ENCODE measurements at regions not wholly inside any gene's neighbourhood (a gene's known extent, or its start where the extent isn't known, plus 50 kb on each side); places are given as distances from the start of the nearest gene placed in this dataset.

DNA sequence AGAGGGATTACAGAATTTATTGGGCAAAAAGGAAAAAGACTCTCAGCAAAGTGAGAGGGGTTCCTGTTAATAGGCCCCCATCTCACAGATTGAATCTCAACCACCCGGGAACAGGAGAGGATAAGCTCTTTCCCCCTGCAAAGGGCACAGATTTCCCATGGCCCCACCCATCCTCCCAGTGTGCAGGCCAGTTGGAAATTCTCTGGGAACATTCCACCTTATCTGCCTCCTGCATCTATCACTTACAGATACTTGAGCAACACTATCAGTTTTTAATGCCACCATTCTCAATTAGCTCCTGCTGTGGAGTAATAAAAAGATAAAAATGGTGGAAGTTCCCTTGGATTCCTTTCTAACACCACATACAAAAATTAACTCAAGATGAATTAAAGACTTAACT lies 350.0 kb upstream of the BCHE start:
- FAIRE-seq, result no peak

DNA sequence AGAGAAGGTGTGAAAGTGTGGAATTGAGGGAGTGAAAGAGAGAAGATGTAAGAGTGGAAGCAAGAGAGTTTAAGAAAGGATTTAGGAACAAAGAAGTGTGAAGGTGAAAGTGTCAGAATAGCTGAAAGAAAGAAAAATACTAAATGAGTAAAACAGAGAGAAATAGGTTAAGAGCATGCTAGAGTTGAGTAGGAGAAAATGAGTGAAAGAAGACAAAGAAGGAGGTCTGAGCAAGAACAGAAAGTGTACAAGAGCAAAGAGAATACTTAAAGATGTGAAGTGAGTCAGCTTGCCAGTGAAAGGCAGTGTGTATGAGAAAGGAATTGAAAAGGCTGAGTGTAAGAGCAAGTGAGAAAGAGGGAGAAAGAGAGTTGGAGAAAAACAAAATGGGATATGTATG lies 348.8 kb upstream of the BCHE start:
- FAIRE-seq, result no peak

DNA sequence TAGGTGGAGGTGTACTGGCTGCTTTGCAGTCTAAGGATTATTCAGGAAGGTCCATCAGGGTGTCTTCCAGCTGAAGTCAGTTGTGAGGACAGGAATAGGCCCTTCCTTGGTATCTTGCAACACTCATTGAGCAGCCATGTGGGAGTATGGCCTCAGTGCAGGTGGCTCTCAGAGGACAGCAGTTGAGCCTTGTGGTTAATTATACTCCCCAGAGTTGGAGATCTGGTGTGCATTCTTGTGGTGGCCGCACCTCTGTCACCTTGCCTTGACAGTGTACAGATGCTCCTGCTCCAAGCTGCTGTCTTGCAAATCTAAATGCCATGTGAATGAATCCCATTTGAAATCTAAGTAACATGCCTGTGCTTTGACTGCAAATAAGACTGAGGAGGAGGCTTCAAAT lies 339.9 kb upstream of the BCHE start:
- no peak for FAIRE-seq

DNA sequence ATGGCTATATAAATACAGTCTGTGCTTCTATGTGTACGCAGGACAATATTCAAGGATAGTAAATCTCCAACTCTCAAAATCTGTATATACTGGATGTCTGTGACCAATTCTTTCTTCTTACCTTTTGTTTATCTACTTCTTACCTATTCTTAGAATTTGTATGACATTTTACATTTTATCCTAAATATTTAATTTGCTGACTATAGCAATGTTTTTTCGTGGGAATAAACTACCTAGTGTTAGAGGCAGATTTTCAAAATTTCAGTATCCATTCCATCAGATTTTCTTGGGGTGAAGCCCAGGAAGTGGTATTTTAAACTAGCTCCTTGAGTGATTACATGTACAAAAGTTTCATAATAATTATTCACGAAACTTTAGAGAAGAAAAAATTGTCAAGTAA lies 334.5 kb upstream of the BCHE start:
- FAIRE-seq, result no peak

DNA sequence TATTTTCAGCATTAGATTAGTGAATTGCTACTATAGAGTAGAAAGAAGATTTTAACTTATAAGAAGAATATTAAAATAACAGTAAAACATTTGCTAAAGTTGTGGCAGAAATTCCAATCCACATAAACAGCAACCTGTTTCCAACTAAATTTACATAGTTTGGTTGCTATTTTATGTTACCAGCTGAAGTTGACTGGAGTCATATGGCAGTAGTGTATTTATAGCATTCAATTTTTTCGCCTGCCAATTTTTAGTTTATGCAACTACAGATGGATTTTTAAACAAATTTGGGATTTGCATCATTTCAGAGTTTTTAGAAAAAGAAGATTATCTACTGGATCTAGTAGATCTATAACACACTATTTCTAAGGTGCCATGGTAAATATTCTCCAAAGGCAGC lies 332.5 kb upstream of the BCHE start:
- no peak for FAIRE-seq

DNA sequence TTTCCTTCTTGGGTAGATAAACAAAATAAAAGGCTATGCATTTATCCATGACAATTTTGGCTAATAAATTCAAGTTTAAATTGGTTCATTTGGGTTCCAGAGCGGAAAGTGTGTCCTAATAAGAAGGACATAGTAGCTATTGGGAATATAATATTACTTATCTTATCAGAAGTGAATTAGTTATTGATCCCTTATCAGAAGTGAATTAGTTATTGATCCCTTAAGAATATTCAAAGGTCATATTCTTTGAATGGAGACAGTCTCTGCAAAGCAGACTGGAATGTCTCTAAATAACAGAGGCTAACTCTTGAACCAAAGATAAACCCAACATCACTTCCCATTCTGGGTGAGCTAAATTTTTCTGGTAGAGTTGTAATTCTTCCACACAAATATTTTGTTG lies 290.7 kb upstream of the BCHE start:
- no peak for FAIRE-seq

DNA sequence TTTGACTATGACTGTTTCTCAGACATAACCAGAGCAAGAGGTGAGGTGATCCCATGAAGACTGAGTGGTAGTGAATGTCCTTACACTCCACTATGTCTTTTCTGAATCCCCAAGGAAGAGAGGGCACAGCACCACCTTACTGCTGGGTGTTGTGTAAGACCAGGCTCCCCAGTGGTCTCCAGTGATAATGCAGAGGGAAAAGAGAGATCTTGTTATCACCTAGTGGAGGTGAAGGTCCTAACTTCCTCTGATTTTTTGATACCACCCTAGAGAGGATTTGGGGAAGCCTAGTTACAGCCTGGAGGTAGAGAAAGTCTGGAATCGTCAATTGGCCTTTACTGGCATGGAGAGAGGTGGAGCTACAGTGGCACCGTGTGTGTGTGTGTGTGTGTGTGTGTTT lies 288.0 kb upstream of the BCHE start:
- FAIRE-seq, result no peak

DNA sequence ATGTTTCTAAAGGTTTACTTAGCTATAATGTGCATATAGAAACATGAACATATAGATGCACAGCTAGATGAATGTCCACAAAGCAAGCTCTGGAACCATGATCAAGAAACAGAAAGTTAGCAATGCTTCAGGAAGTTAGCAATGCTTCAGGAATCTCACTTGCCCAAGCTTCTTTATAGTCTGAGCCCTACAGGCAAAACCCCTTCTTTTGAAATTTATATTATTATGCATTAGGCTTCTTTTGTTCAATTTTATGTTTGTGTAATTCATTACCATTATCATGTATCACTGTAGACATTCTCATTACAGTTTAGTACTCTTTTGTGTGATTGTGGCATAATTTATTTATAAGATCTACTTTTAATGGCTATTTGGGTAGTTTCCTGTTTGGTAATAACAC lies 286.4 kb upstream of the BCHE start:
- no peak for FAIRE-seq

DNA sequence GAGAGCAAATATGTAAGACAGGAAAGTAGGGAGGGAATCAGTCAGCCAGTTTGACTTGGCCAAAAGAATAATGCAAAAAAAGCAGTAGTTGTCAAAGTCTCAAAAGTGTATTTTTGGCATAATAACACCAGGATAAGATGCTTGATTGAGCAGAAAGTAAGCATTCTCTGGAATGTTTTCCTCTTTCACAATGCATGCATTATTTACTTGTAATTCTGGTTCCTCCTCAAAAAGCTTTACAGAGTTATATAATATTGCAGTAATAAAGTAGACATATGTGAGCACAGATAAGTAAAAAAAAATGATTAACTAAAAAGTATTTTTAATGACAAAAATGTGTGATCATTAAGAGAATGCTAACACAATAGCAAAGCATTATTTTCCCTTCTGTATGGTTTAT lies 285.9 kb upstream of the BCHE start:
- FAIRE-seq, result no peak

DNA sequence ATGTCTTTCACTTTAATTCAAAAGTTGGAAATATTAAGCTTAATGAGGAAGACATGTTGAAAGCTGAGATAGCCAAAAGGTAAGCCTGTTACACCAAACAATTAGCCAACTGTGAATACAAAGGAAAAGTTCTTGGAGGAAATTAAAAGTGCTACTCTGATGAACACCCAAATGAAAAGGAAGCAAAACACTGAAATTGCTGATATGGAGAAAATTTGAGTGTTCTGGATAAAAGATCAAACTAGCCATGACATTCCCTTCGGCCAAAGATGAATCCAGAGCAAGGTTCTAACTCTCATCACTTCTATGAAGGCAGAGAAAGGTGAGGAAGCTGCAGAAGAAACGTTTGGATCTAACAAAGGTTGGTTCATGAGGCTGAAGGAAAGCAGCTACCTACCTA lies 280.8 kb upstream of the BCHE start:
- FAIRE-seq, result no peak

DNA sequence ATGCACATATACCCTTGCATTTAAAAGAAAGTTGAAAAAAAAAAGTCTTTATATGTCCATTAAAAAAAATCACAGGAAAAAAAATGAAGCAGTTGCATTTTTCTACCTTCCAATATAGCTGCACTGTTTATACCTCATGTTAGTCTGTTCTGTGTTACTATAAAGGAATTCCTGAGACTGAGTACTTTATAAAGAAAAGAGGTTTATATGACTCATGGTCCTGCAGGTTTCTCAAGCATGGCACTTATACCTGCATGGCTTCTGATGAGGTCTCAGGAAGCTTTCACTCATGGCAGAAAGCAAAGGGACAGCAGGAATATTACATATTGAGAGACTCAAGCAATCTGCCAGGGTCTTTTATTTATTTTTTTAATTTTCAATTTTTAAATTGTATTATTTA lies 277.2 kb upstream of the BCHE start:
- FAIRE-seq, result no peak

DNA sequence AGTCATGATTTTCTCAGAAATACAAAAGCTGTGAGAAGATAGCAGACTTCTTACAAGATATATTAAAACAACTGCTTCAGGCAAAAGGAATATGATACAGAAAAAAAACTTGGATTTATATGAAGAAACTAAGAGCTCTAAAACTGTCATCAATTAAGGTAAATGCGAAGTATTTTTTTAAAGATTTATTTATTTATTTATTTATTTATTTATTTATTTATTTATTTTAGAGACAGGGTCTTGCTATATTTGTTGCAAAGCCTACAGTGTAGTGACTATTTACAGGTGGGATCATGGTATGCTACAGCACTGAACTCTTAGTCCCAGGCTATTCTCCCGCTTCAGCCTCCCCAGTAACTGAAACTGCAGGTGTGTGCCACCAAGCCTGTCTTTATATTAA lies 274.3 kb upstream of the BCHE start:
- FAIRE-seq, result no peak

DNA sequence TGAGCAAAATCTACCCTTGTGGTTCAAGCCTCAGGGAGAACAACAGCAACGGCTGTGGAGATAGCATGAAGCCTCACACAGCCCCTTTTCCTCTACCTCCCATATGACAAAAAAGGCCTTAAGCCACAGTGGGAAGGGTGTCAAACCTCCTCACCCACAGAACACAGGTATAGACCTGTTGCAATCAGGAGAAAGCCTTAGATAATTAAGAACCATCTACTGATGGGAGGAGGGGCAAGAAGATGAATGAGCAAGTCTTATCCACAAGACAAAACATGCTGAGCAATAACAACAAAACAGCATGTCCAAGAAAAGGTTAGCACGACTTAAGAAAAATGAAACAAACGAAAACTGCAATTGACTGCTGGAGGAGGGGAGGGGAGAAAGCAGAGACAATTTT lies 272.9 kb upstream of the BCHE start:
- no peak for FAIRE-seq

DNA sequence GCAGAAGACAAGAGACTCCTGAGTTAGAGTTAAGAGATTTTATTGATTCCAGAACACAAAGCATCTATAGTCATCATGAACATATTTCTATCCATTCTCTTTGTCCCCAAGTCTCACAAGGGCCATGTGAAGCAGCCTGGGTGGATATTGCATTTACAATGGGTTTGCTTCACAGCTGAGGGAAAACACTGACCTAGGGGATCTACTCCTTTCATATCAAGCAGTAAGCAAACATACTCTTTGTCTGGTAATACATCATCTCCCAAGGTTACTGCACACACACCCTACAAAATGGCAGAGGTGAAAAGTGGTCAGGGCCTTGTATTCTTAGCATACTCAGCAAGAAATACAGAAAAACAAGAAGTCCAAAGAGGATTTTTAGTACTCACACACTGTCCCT lies 267.7 kb upstream of the BCHE start:
- no peak for FAIRE-seq

DNA sequence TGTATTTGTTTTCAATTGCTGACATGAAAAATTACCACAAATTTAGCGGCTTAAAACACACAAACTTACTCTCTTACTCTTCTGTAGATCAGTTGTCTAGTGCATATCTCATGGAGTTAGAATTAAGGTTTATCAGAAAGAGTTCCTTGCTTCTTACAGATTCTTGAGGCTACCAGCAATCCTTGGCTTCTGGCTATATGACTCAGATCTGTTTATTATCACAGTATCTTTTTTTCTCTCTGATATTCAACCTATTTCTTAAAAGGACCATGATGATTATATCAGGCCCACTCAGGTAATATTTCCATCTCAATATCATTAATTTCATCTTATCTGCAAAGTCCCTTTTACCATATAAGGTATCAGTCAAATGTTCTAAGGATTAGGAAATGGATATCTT lies 263.5 kb upstream of the BCHE start:
- no peak for FAIRE-seq

DNA sequence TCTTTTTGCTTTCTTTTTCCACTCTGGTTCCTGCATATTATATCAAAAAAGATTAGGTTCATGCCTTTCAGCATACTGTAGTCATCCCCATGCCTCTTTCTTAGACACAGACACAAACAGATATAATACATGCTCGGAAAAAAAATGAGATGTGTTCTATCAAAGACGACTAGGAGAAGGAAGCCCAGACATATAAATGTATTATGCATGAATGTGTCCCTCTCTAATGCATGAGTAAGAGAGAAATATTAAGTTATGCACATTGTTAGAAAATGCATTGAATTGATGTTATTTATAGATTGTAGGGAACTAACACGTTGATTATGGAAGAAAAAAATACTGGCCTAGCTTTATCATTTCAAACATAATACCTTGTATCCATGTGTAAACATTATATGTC lies 252.4 kb upstream of the BCHE start:
- no peak for FAIRE-seq

DNA sequence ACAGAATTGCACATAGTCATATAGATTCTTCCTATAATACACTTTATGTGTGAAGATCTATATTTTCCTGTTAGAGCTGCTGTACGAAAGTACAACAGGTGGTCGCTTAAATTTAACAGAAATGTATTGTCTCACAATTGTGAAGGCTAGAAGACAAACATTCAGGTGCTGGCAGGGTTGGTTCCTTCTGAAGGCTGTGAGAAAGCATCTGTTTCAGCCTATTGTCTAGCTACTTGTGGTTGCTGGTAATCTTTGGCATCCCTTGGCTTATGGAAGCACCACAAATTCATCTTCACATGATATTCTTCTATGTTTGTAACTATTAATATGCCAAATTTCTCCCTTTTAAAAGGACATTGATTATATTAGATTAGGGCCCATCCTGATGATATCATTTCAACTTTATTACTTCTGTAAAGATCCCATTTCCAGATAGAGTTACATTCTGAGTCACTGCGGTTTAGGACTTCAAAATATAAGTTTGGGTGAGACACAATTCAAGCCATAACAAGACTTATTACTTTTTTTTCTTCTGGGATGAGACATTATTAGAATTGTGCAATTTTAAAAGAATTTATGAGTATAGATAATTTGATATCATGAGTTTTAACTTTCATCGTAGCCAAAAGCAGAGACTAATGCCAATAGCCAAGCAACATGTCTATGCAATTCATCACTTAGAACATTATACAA lies 248.1 kb upstream of the BCHE start:
- no peak for FAIRE-seq

DNA sequence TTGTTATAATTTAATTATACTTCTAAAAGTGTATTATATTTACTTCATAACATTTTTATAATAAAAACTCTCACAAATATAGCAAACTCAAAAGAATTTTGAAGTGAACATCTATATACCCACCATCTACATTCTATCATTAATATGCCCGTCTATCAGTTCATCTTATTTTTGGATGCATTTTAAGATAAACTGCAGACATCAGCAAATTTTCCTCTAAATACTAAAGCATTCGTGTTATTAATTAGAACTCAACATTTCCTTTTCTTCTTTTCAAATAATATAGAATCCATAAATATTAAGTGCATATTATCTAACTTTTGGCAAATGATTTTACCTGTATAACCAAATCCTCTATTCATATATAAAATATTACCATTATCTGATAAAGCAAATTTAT lies 242.9 kb upstream of the BCHE start:
- no peak for FAIRE-seq

DNA sequence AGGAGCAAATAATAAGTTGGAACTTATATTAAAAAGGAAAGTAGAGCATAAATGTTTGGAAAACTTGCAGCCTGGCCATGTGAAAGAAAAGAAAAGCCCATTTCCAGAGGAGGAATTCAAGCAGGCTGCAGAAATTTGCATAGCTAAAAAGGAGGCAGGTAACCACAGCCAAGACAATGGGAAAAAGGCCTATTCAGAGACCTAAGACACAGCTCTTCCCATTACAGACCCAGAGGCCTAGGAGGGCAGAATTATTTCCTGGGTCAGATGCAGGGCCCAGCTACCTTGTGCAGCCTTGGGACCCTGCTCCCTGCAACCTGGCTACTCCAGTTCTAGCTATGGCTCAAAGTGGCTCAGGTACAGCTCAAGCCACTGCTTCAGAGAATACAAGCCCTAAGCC lies 234.6 kb upstream of the BCHE start:
- no peak for FAIRE-seq

DNA sequence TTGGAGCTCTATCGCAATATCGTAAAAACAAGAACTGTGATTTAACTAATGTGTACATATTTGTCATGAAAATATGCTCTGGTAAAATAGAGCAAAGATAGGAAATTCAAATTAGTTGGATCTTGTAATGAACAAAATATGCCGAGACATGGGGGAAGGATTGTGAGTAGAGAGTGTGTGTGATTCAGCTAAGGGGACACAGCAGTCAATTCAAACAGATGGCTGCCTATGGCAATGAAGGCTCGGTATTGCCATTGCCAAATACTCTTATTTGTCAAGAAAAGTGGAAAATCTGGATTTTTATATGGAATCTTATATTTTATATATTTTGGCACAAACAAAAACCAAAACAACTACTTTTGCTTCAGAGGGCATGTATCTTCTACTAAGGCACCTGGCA lies 227.3 kb upstream of the BCHE start:
- FAIRE-seq, result no peak

DNA sequence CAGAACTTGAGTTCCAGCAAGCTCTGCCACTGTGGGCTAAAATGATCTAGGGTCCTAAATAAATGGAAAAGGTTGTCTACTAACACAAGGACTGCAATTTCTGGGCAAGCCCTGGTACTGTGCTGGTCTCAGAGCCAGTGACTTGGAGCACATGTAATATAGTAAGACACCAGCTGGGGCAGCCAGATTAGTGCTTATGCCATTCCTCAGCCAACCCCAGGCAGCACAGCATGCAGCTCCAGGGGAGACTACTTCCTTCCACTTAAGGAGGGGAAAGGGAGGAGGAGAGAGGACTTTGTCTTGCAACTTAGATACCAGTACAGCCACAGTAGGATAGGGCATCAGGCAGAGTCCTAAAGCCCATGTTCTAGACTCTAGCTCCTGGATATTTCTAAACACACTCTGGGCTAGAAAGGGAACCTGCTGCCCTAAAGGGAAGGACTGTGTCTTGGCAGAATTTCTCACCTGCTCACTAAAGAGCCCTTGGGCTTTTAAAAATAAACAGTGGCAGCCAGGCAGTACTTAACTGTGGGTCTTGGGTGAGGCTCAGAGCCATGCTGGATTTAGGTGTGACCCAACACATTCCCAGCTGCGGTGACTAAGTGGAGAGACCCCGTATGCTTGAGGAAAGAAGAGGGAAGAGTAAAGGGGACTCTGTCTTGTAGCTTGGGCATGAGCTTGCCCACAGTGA lies 223.7 kb upstream of the BCHE start:
- FAIRE-seq, result no peak

DNA sequence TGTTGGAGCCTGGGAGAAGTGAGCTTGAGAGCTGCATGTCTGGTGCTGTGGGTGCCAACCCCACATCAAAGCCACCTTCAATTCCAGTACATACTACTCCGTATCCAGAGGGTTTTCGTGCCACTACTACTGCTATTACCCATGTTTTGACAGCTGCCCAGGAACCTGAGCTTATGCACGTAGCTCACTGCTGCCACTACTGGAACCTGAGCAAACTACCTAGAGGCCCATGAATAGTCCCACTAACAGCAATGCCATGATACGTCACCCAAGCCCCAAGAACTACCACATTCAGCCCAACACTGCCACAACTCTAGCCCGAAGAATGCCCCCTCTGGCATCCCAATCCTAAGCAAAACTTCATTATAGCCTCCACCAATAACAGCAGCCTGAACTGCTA lies 215.2 kb upstream of the BCHE start:
- no peak for FAIRE-seq

DNA sequence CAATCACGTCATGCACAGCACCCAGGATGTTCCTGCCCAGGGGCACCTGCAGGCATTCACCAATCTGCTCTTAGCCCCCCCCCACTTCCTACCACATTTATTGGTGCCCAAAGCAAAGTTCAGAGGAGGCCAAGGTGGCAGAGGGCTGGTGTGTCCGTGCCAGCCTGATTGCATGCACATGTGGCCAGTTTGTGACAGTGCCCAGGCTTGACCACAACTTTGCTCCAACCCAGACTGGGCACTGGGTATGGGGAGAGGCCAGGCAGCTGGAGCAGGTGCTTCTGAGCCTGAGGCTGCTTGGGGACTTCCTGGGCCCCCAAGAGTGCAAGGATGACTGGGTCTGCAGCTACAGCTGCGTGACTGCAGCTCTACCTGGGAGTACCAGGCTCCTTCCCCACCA lies 192.3 kb upstream of the BCHE start:
- no peak for FAIRE-seq

DNA sequence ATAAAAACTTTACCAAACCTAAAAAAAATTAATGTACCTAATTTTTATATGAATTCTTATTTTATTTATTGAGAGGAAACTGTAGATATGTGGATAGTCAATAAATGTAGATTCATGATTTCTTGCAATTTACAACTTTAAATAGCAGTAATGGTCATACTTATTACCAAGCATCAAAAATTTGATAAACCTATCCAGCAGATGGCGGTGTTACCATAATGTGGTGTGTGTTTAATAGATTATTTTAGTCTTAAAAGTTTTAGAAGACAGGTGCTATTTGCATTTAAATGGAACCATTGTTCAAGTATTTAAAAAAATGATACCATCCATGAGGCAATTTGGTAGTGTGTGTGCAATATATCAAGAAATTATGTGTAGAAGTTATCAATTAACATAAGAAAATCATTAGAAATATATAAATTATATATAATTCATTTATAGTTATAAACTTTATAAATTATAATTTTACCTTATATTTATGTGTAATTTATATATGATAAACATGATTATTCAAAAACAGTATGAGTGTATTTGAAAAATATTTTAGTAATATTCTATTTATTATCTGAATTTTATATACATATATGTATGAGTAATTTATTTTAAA lies 176.0 kb upstream of the BCHE start:
- peak; percentile 95 for FAIRE-seq

DNA sequence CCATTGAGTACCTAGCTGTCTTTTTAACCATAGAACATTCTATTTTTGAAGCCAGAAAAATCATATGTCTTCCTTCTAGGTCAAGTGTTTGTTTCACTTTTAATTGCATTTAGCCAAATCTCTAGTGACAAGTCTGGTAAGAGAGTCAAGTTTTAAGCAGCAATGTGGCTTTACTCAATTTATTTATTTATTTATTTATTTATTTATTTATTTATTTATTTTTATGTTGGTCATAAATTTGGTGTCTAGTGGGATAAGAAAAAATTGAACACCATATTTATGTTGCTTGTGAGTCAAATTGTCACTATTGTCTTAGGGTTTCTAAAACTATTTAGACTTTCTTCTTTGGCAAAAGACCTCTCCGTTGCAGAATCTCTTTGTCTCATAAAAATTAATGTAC lies 174.5 kb upstream of the BCHE start:
- FAIRE-seq, result no peak
